Bone marrow (tissue), 2 donors: ENCODE measurements at regions not wholly inside any gene's neighbourhood (a gene's known extent, or its start where the extent isn't known, plus 50 kb on each side); places are given as distances from the start of the nearest gene placed in this dataset.

Source experiments
- DNase-seq, 2 donors: peaks; one replicate each; lab custom pipeline; 2025; lab: John Stamatoyannopoulos, UW

DNA sequence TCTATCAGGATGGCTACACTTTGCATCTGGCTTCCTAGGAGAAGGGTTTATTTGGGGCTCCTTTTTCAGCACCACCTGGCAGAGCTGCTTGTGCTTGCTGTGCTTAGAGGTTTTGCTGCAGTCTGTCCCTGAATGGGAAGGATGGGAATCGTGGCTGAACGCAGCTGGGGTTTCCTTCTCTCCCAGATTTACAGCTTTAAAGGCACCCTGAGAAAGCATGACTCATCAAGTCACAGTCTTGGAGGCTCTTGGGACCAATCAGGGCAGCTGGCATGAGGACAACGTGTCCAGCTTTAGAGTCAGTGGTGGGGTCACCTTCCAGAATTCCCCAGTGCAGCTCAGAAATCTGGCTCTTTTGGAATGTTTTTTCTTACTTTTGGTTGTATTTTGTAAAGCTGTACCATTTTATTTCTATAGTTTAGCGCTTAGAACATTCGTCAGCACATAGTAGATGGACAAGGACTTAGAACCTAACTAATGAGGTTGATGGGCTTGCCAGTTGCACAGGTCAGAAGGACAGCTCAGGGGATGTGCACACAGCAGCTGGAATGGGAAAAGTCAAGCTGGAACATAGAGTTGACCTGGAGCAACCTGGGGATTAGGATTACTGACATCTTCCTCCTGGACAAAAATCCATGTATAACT is 222.6 kb downstream of the PRDM2 start:
- DNase-seq: no peak

- no peak for DNase-seq
Observed at GRCh38 chr1:13926556-13926955, 226.6 kb downstream of the PRDM2 start.

- DNase-seq: no peak
Observed at GRCh38 chr1:13927736-13928135, 227.7 kb downstream of the PRDM2 start.

DNA sequence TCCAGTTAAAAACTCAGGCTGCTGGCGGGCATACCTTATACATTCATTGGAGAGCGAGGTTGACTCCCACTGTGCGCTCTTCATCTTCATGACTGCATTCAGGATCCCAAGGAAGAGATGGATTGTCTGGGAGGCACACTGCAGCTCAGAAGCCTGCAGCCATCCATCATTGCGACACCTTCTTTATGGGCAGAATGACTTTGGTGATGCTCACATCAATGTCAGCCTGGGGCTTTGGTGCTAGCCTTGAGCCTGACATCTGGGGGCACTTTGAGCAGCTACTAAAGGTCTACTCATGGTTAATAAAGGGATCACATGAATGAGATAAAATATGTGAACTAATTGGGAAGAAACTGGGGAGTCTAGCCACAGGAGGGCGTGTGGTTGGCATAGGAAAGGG is 229.3 kb downstream of the PRDM2 start:
- no peak for DNase-seq

GRCh38 chr1:13930151-13930550 is 230.2 kb downstream of the PRDM2 start:
- DNase-seq: no peak

- DNase-seq: no peak
Observed at GRCh38 chr1:13931226-13931625, 231.2 kb downstream of the PRDM2 start.

DNA sequence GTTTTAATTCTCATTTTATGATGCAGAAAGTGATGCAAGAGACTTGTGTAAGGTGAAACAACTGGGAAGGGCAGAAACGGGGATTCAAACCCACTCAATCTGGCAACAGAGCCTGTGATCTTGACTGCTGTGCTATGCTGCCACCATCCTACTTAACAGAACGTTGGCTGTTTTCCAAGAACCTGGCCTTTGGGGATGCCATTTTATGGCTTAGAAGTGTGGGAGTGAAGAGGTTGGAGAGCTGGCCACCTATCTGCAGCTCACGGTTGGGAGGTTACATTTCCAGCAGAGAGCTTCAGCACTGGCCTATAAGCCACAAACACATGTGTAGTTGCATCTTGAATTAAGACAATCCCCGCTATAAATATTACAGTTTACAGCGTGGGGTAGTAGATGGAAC is 235.3 kb downstream of the PRDM2 start:
- DNase-seq: no peak

- no peak for DNase-seq
Observed at GRCh38 chr1:13941315-13941714, 241.3 kb downstream of the PRDM2 start.

- no peak for DNase-seq
Observed at GRCh38 chr1:13943055-13943454, 243.1 kb downstream of the PRDM2 start.

GRCh38 chr1:13945856-13946255 is 245.9 kb downstream of the PRDM2 start:
- no peak for DNase-seq

GRCh38 chr1:13947658-13948057 is 247.7 kb downstream of the PRDM2 start:
- no peak for DNase-seq

DNA sequence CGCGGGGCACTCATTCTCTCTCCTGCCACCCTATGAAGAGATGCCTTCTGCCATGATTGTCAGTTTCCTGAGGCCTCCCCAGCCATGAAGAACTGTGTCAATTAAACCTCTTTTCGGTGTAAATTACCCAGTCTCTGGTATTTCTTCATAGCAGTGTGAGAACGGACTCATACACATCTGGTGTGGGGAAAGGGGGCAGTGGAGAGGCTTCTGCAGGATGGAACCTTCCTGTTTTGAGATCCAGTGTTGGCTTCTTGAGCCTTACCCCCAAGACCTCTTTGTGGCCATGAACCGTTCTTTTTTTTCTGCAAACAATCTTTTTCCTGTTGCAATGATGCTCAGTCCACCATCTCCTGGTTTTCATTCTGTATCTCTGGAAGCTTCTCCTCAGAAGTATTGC is 248.4 kb downstream of the PRDM2 start:
- DNase-seq: no peak

- no peak for DNase-seq
Observed at GRCh38 chr1:13948888-13949391, 249.0 kb downstream of the PRDM2 start.

GRCh38 chr1:13949546-13949945 is 249.6 kb downstream of the PRDM2 start:
- no peak for DNase-seq

DNA sequence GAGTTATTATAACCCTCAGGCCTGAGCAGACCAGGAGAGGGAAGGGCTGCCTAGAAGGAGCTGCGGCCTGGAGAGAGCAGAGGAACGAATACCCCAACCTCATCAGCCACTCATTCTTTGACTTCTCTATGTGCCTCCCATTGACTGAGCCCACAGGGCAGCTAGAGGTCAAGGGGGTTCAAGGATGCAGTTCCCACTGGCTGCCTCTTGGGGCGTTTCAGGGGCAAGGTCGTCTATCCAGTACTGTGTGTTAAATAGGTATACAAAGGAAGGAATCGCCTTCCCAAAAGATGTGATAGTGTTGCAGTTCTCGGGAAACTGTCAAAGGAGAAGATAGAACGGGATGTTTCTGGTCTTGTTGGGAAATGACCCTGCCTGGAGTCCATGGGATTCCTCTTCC is 250.6 kb downstream of the PRDM2 start:
- no peak for DNase-seq

DNA sequence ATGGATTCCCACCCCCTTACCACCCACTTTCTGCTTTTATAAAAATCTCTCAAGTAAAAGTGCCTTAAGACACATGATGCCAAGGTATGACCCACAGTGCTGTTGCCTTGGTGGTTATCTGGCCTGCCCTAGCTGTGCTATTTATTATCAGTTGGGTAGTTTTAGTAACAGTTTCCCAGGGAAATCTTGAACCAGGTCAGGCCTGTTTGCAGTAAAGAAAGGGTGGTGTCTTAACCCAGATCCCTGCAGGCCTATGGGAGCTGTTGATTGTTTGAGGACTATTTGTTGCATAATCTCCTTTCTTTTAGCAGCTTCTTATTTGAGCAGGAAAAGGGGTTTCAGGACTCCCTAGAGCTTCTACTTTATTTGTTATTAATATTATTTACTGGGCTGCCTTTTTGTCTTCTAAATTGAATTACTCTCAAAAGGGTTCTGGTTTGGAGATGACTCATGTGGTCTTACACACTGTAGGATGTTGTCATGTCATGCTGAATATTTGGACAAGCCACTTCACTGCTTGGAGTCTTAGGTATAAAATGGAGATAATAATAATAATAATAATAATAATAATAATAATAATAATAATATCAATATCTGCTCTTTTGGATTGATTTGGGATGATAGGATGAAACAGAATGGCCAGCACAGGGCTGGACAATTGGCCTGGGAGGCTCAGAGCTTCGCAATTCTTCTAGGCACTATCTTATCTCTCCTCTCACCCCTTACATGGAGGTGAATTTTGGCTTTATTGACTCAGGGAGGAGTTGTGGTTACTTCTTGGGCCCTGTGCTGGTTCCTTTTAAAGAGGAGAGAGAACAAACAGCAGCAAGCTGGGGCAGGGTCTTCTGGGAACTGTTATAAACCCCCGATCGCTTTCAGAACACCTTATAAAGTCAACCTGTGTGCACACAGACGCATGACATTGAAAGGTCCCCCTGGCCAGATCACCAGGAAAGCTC is 252.1 kb downstream of the PRDM2 start:
- DNase-seq: no peak

DNA sequence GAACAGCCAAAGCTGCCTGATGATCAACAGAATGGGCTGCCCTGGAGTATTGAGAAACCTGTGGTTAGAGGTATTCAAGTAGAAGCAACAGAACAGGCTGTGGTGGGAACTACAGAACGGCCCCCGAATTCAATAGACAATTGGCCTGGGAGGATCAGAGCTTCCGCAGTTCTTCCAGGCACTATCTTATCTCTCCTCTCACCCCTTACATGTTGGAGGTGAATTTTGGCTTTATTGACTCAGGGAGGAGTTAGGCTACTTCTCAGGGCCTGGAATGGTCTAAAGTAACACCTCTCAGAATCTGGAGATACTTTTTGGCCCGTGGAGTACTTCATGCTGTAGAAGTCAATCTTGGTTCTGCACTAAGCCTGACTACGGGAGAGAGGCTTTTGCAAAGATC is 253.0 kb downstream of the PRDM2 start:
- no peak for DNase-seq

- no peak for DNase-seq
Observed at GRCh38 chr1:13956393-13956792, 256.4 kb downstream of the PRDM2 start.

DNA sequence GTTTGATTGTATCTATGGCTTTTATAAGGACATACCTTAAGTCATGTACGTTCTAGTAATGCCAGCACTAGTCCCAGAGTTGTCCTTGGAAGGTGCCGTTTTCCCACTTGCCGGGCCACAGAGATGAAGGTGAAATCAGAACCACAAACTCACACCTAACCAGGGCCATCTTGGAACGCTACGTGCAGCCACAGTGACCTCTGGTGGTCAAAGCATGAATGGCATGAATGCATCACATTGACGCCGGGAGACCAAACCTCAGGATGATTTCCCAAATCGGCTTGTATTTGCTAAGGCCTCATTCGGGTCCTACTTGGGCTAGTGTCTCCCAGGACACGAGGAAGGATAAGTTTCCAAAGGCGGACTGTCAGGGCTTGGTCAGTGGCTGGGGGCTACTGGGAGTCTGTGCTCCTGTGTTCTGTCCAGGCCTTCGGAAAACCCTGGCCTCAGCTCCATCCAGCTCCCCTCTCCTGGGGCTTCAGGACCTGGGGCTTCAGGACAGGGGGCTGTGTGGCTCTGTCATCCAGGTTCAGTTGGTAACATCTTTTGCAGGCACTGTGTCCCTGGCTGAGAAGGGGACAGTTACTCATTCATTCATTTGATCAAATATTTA is 260.5 kb downstream of the PRDM2 start:
- peak; percentile 3 to 12 for DNase-seq

DNA sequence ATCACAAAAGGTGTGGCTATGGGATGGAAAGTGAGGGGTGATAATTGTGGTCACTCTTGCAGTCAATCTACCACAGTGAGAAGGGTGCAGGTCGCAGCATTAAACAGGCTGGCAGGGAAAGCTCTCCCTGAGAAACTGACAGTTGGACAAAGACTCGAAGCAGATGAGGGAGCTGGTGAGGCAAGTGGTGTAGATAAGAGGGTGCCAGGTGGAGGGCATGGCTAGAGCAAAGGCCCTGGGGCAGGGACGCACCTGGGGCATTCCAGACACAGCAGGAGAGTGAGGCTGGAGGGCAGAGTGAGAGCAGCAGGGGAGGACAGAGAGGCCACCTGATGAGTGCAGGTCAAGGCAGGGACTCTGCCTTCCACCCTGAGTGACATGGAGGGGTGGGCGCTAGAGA is 264.8 kb downstream of the PRDM2 start:
- no peak for DNase-seq

- no peak for DNase-seq
Observed at GRCh38 chr1:13965770-13966398, 265.9 kb downstream of the PRDM2 start.

DNA sequence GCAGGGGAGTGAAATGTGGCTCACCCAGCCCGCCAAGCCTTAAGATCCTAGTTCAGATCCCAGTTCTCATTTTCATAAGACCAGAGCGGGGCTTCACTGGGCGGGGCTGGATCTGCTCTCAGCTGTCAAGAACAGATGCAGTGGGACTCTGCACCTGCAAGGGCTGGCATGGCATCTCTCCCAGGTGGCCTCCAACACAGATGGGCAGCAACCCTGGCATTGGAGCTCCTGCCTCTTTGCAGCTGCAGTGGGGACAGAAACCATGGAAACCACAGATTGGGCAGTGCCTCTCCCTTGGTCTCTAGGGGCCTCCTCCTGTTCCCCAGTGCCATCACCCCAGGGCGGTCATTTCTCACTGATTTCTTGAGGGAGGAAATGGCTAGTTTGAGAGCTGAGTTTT is 267.7 kb downstream of the PRDM2 start:
- DNase-seq: no peak
